Fibroblast of lung (primary cell): ENCODE measurements at regions not wholly inside any gene's neighbourhood (a gene's known extent, or its start where the extent isn't known, plus 50 kb on each side); places are given as distances from the start of the nearest gene placed in this dataset.

Experiments used
- EZH2 ChIP-seq: IDR thresholded peaks from 2 replicates; pipeline ENCODE4 v1.5.1; 2012; ENCODE audit warnings: low read length, control low read depth, mild to moderate bottlenecking; ENCODE audit errors: missing control alignments
- TF ChIP-seq, protein P1 (sequence below), 2 donors: IDR thresholded peaks in 1 of 2; conservative IDR thresholded peaks in 1 of 2; 1 replicate in 1 of 2; 2 replicates in 1 of 2; pipeline ENCODE4 v1.5.1; 2011 to 2012; ENCODE audit warnings: low read length in 2 of 2, control low read depth in 1 of 2, inconsistent platforms in 1 of 2, low read depth in 1 of 2, mild to moderate bottlenecking in 1 of 2

DNA sequence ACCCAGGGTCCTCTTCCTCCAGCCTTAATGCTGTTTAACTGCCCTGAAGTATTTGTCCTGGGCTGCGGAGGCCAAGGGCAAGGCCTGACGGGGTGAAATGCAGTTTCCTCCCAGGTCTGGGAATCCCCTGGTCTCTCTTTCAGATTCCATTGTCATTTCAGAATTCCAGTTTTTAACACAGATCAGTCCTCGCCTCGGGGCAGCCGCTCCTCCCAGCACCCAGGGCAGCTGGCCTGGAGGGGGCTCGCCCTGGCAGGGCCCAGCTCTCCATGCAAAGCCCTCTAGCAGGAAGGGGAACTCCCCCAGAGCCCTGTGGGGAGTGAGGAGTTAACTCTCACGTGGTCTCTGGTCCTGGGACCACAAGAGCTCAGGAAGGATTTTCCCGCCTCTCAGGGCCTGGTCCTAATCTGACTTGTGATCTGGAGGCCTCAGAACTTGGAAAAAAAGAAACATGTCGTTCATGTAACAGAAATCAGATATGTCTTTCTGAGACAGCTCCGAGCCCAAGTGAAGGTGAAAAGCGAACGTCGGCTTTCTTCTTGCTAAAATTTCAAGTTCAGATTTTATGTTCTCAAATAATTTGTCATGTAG, 265.6 kb upstream of the SFSWAP start:
- TF ChIP-seq, protein P1, sequence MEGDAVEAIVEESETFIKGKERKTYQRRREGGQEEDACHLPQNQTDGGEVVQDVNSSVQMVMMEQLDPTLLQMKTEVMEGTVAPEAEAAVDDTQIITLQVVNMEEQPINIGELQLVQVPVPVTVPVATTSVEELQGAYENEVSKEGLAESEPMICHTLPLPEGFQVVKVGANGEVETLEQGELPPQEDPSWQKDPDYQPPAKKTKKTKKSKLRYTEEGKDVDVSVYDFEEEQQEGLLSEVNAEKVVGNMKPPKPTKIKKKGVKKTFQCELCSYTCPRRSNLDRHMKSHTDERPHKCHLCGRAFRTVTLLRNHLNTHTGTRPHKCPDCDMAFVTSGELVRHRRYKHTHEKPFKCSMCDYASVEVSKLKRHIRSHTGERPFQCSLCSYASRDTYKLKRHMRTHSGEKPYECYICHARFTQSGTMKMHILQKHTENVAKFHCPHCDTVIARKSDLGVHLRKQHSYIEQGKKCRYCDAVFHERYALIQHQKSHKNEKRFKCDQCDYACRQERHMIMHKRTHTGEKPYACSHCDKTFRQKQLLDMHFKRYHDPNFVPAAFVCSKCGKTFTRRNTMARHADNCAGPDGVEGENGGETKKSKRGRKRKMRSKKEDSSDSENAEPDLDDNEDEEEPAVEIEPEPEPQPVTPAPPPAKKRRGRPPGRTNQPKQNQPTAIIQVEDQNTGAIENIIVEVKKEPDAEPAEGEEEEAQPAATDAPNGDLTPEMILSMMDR (conservative IDR thresholded peaks at IDR 0.05 in 1 of 2, IDR thresholded peaks at IDR 0.05 in 1 of 2; ENCODE audit: low read depth in 1 of 2, low read length in 2 of 2), result no peak
- no peak for TF ChIP-seq EZH2
